Loucy (cell line): ENCODE measurements at regions not wholly inside any gene's neighbourhood (a gene's known extent, or its start where the extent isn't known, plus 50 kb on each side); places are given as distances from the start of the nearest gene placed in this dataset.

ENCODE experiments used
- H2AFZ ChIP-seq: fragments of 200-600 bp; sonication (generic); 2 replicates; pipeline ENCODE4 v1.6.0; 2016; ENCODE audit warnings: antibody characterized with exemption, mild to moderate bottlenecking, low read length, moderate library complexity
- H3F3A ChIP-seq: fragments of 200-600 bp; 2 replicates; pipeline ENCODE4 v1.6.0; 2016; ENCODE audit warnings: antibody characterized with exemption, low read depth, mild to moderate bottlenecking
- H3K27me3 ChIP-seq: fragments of 200-600 bp; sonication (generic); 2 replicates; pipeline ENCODE4 v1.6.1; 2014; ENCODE audit warnings: low read length, mild to moderate bottlenecking; ENCODE audit not compliant: insufficient read depth, poor library complexity, severe bottlenecking
- H3K36me3 ChIP-seq: fragments of 200-600 bp; sonication (generic); 2 replicates; pipeline ENCODE4 v1.6.1; 2016; ENCODE audit warnings: low read length; ENCODE audit not compliant: insufficient read depth
- H3K4me1 ChIP-seq: fragments of 200-600 bp; sonication (generic); 2 replicates; pipeline ENCODE4 v1.5.1; 2014; ENCODE audit warnings: low read length, mild to moderate bottlenecking; ENCODE audit not compliant: insufficient read depth, poor library complexity, severe bottlenecking
- H3K4me2 ChIP-seq: fragments of 200-600 bp; sonication (generic); 2 replicates; pipeline ENCODE4 v1.6.0; 2014; ENCODE audit warnings: antibody characterized with exemption, low read length, low read depth, mild to moderate bottlenecking; ENCODE audit not compliant: poor library complexity, severe bottlenecking
- H3K4me3 ChIP-seq: fragments of 200-600 bp; sonication (generic); 2 replicates; pipeline ENCODE4 v1.5.1; 2014; ENCODE audit warnings: low read length, mild to moderate bottlenecking, mixed read lengths; ENCODE audit not compliant: poor library complexity, severe bottlenecking
- H3K79me2 ChIP-seq: fragments of 200-600 bp; sonication (generic); 2 replicates; pipeline ENCODE4 v1.6.1; 2014; ENCODE audit warnings: low read length; ENCODE audit not compliant: insufficient read depth
- H3K9ac ChIP-seq: fragments of 200-600 bp; sonication (generic); 2 replicates; pipeline ENCODE4 v1.6.0; 2014; ENCODE audit warnings: mild to moderate bottlenecking, low read depth, low read length, moderate library complexity; ENCODE audit not compliant: poor library complexity, severe bottlenecking
- H3K9me2 ChIP-seq: fragments of 200-600 bp; sonication (generic); replicated peaks from 2 replicates; pipeline ENCODE4 v1.6.1; 2016; ENCODE audit warnings: low read depth, low read length, mixed read lengths
- H3K9me3 ChIP-seq: fragments of 200-600 bp; sonication (generic); 2 replicates; pipeline ENCODE4 v1.6.1; 2014; ENCODE audit warnings: mild to moderate bottlenecking, antibody characterized with exemption, low read length, low read depth; ENCODE audit not compliant: insufficient read depth
- H4K20me1 ChIP-seq: fragments of 200-600 bp; sonication (generic); 2 replicates; pipeline ENCODE4 v1.6.0; 2014; ENCODE audit warnings: antibody characterized with exemption, low read length, mild to moderate bottlenecking; ENCODE audit not compliant: insufficient read depth, poor library complexity, severe bottlenecking
- CTCF ChIP-seq: fragments of 200-600 bp; sonication (generic); conservative IDR thresholded peaks from 2 replicates; pipeline ENCODE4 v1.5.1; 2014; ENCODE audit warnings: mild to moderate bottlenecking, antibody characterized with exemption, low read length
- EZH2phosphoT487 ChIP-seq: fragments of 200-600 bp; IDR thresholded peaks from 2 replicates; pipeline ENCODE4 v1.6.1; 2018; ENCODE audit warnings: antibody characterized with exemption, mild to moderate bottlenecking, moderate library complexity, borderline replicate concordance

GRCh38 chr2:107308835-107309234 lies 422.9 kb upstream of the ST6GAL2 start:
- H3K4me2 ChIP-seq, result no peak overlapping the region
- no peak overlapping the region for H2AFZ ChIP-seq
- H3F3A ChIP-seq, result no peaks in the 10 kb centered on the region
- TF ChIP-seq EZH2phosphoT487, result no peak
- no peak for TF ChIP-seq CTCF
- no peaks in the 10 kb centered on the region for H3K79me2 ChIP-seq
- peaks cover 7% of the 10 kb centered on the region for H3K4me1 ChIP-seq
- no peak overlapping the region for H3K4me3 ChIP-seq
- H3K36me3 ChIP-seq, result no peaks in the 10 kb centered on the region
- no peaks in the 10 kb centered on the region for H3K9me3 ChIP-seq
- H3K9ac ChIP-seq, result no peak overlapping the region
- H3K9me2 ChIP-seq, result no peaks in the 10 kb centered on the region
- no peaks in the 10 kb centered on the region for H4K20me1 ChIP-seq
- H3K27me3 ChIP-seq, result no peaks in the 10 kb centered on the region

GRCh38 chr2:107312240-107312639 lies 426.3 kb upstream of the ST6GAL2 start:
- no peak overlapping the region for H3K4me3 ChIP-seq
- H3K36me3 ChIP-seq, result no peaks in the 10 kb centered on the region
- H3K4me1 ChIP-seq, result no peaks in the 10 kb centered on the region
- no peak overlapping the region for H3K9ac ChIP-seq
- no peaks in the 10 kb centered on the region for H3K9me2 ChIP-seq
- no peaks in the 10 kb centered on the region for H3K79me2 ChIP-seq
- no peaks in the 10 kb centered on the region for H3K27me3 ChIP-seq
- H3K4me2 ChIP-seq, result no peak overlapping the region
- no peaks in the 10 kb centered on the region for H3F3A ChIP-seq
- H4K20me1 ChIP-seq, result no peaks in the 10 kb centered on the region
- TF ChIP-seq CTCF (no peak), EZH2phosphoT487 (no peak)
- no peaks in the 10 kb centered on the region for H3K9me3 ChIP-seq
- no peak overlapping the region for H2AFZ ChIP-seq

- Histone ChIP-seq H4K20me1 (no peaks in the 10 kb centered on the region), H3K4me3 (no peak overlapping the region), H3K4me1 (no peaks in the 10 kb centered on the region), H3F3A (no peaks in the 10 kb centered on the region), H3K9me2 (no peaks in the 10 kb centered on the region), H3K9ac (no peak overlapping the region), H3K27me3 (no peaks in the 10 kb centered on the region), H3K79me2 (no peaks in the 10 kb centered on the region), H3K9me3 (no peaks in the 10 kb centered on the region), H3K4me2 (no peak overlapping the region), H2AFZ (no peak overlapping the region), H3K36me3 (no peaks in the 10 kb centered on the region)
- TF ChIP-seq EZH2phosphoT487, result no peak
- TF ChIP-seq CTCF, result no peak
Observed at GRCh38 chr2:107313316-107313715, 427.3 kb upstream of the ST6GAL2 start.
